ENCODE measurements at regions not wholly inside any gene's neighbourhood (a gene's known extent, or its start where the extent isn't known, plus 50 kb on each side); places are given as distances from the start of the nearest gene placed in this dataset.

DNA sequence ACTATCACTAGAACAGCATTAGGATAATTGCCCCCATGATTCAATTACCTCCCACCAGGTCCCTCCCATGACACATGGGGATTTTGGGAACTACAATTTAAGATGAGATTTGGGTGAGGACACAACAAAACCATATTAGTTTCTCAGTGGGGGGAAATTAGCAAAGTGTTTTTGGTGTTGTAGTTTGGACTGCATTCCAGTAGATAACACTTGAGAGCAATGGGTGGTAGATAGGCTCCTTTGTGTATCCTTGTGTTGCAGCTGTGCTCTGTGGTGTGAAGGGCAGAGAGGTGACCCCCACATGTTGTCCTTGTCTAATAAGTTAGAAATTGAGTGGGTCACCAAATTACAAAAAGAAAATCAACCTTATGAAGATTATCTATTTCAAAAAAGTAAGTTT lies 223.8 kb downstream of the SATB1 start:
- TF ChIP-seq, protein P1, sequence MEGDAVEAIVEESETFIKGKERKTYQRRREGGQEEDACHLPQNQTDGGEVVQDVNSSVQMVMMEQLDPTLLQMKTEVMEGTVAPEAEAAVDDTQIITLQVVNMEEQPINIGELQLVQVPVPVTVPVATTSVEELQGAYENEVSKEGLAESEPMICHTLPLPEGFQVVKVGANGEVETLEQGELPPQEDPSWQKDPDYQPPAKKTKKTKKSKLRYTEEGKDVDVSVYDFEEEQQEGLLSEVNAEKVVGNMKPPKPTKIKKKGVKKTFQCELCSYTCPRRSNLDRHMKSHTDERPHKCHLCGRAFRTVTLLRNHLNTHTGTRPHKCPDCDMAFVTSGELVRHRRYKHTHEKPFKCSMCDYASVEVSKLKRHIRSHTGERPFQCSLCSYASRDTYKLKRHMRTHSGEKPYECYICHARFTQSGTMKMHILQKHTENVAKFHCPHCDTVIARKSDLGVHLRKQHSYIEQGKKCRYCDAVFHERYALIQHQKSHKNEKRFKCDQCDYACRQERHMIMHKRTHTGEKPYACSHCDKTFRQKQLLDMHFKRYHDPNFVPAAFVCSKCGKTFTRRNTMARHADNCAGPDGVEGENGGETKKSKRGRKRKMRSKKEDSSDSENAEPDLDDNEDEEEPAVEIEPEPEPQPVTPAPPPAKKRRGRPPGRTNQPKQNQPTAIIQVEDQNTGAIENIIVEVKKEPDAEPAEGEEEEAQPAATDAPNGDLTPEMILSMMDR (IDR thresholded peaks at IDR 0.05), result no peak
- no peak for TF ChIP-seq POLR2AphosphoS5 (IDR thresholded peaks at IDR 0.05)
- no peak for TF ChIP-seq POLR2A (IDR thresholded peaks at IDR 0.05)
- no peak for TF ChIP-seq EP300 (IDR thresholded peaks at IDR 0.05; ENCODE audit: low read depth)
